ENCODE measurements at regions not wholly inside any gene's neighbourhood (a gene's known extent, or its start where the extent isn't known, plus 50 kb on each side); places are given as distances from the start of the nearest gene placed in this dataset.

GRCh38 chr7:46321556-46322205, 400.6 kb upstream of the IGFBP3 start:
- no peaks in the 10 kb centered on the region for H3K79me2 ChIP-seq (ENCODE audit: insufficient read depth, low read depth, low read length)
- H3K4me3 ChIP-seq (ENCODE audit: low read depth, low read length, poor library complexity, severe bottlenecking), result no peak overlapping the region
- no TSS peak for BruUV-seq (replicated peaks)
- ChIA-PET CTCF (ENCODE audit: unreplicated experiment) (no interaction called here), POLR2A (no interaction called here)
- H4K20me1 ChIP-seq (ENCODE audit: insufficient read depth, low read length), result no peaks in the 10 kb centered on the region
- no peak for TF ChIP-seq CTCF (conservative IDR thresholded peaks at IDR 0.05; ENCODE audit: low read length)
- TF ChIP-seq EZH2phosphoT487 (IDR thresholded peaks at IDR 0.05; ENCODE audit: borderline replicate concordance, low read depth, low read length), result no peak
- H3K4me2 ChIP-seq (ENCODE audit: low read length), result no peak overlapping the region
- DNase-seq (ENCODE audit: low spot score), result no peak
- H3K9me3 ChIP-seq (ENCODE audit: low read length), result no peaks in the 10 kb centered on the region
- no peaks in the 10 kb centered on the region for H3K36me3 ChIP-seq (ENCODE audit: insufficient read depth, low read length)
- H3K4me1 ChIP-seq (ENCODE audit: insufficient read depth, low read length, poor library complexity, severe bottlenecking), result no peaks in the 10 kb centered on the region
- H2AFZ ChIP-seq (ENCODE audit: low read length), result no peak overlapping the region
- intact Hi-C loops (cut with micrococcal nuclease; ENCODE audit: unreplicated experiment), result no loop called here
- no peaks in the 10 kb centered on the region; the same call in 1 of the 2 replicates for H3K9me2 ChIP-seq (ENCODE audit: insufficient read depth, low read length)
- H3K27ac ChIP-seq (ENCODE audit: low read depth, low read length, poor library complexity, severe bottlenecking), result no peak overlapping the region

GRCh38 chr7:46320956-46321355, 399.9 kb upstream of the IGFBP3 start:
- H3K4me3 ChIP-seq (ENCODE audit: low read depth, low read length, poor library complexity, severe bottlenecking), result no peak overlapping the region
- H2AFZ ChIP-seq (ENCODE audit: low read length), result no peak overlapping the region
- BruUV-seq (replicated peaks), result no TSS peak
- H3K9me2 ChIP-seq (ENCODE audit: insufficient read depth, low read length), result no peaks in the 10 kb centered on the region; the same call in 1 of the 2 replicates
- TF ChIP-seq CTCF (conservative IDR thresholded peaks at IDR 0.05; ENCODE audit: low read length) (no peak), EZH2phosphoT487 (IDR thresholded peaks at IDR 0.05; ENCODE audit: borderline replicate concordance, low read depth, low read length) (no peak)
- H3K9me3 ChIP-seq (ENCODE audit: low read length), result no peaks in the 10 kb centered on the region
- CTCF ChIA-PET (ENCODE audit: unreplicated experiment), result no interaction called here
- no peak overlapping the region for H3K4me2 ChIP-seq (ENCODE audit: low read length)
- intact Hi-C loops (cut with micrococcal nuclease; ENCODE audit: unreplicated experiment), result no loop called here
- H3K4me1 ChIP-seq (ENCODE audit: insufficient read depth, low read length, poor library complexity, severe bottlenecking), result no peaks in the 10 kb centered on the region
- POLR2A ChIA-PET, result interaction anchor here (1.2 kb wide), 1 partner anchor 11 kb away, joined by 3 read pairs; no protein-coding TSS in a partner anchor
- H3K79me2 ChIP-seq (ENCODE audit: insufficient read depth, low read depth, low read length), result no peaks in the 10 kb centered on the region
- H4K20me1 ChIP-seq (ENCODE audit: insufficient read depth, low read length), result no peaks in the 10 kb centered on the region
- H3K36me3 ChIP-seq (ENCODE audit: insufficient read depth, low read length), result no peaks in the 10 kb centered on the region
- no peak for DNase-seq (ENCODE audit: low spot score)
- no peak overlapping the region for H3K27ac ChIP-seq (ENCODE audit: low read depth, low read length, poor library complexity, severe bottlenecking)

- H3K4me2 ChIP-seq (ENCODE audit: low read length), result no peak overlapping the region
- H3K9me3 ChIP-seq (ENCODE audit: low read length), result no peaks in the 10 kb centered on the region
- H3K9me2 ChIP-seq (ENCODE audit: insufficient read depth, low read length), result no peaks in the 10 kb centered on the region; the same call in 1 of the 2 replicates
- no peaks in the 10 kb centered on the region for H3K79me2 ChIP-seq (ENCODE audit: insufficient read depth, low read depth, low read length)
- no peaks in the 10 kb centered on the region for H3K36me3 ChIP-seq (ENCODE audit: insufficient read depth, low read length)
- H4K20me1 ChIP-seq (ENCODE audit: insufficient read depth, low read length), result no peaks in the 10 kb centered on the region
- no peaks in the 10 kb centered on the region for H3K4me1 ChIP-seq (ENCODE audit: insufficient read depth, low read length, poor library complexity, severe bottlenecking)
- no peak for TF ChIP-seq EZH2phosphoT487 (IDR thresholded peaks at IDR 0.05; ENCODE audit: borderline replicate concordance, low read depth, low read length)
- TF ChIP-seq CTCF (conservative IDR thresholded peaks at IDR 0.05; ENCODE audit: low read length), result no peak
- no peak overlapping the region for H3K4me3 ChIP-seq (ENCODE audit: low read depth, low read length, poor library complexity, severe bottlenecking)
- H2AFZ ChIP-seq (ENCODE audit: low read length), result no peak overlapping the region
- no TSS peak for BruUV-seq (replicated peaks)
- ChIA-PET CTCF (ENCODE audit: unreplicated experiment) (no interaction called here), POLR2A (interaction anchor here (1.2 kb wide), 1 partner anchor 10 kb away, joined by 3 read pairs; no protein-coding TSS in a partner anchor)
- no peak for DNase-seq (ENCODE audit: low spot score)
- H3K27ac ChIP-seq (ENCODE audit: low read depth, low read length, poor library complexity, severe bottlenecking), result no peak overlapping the region
- intact Hi-C loops (cut with micrococcal nuclease; ENCODE audit: unreplicated experiment), result no loop called here
Measured at GRCh38 chr7:46319841-46320240, 398.8 kb upstream of the IGFBP3 start.
